ENCODE measurements at regions not wholly inside any gene's neighbourhood (a gene's known extent, or its start where the extent isn't known, plus 50 kb on each side); places are given as distances from the start of the nearest gene placed in this dataset.

DNA sequence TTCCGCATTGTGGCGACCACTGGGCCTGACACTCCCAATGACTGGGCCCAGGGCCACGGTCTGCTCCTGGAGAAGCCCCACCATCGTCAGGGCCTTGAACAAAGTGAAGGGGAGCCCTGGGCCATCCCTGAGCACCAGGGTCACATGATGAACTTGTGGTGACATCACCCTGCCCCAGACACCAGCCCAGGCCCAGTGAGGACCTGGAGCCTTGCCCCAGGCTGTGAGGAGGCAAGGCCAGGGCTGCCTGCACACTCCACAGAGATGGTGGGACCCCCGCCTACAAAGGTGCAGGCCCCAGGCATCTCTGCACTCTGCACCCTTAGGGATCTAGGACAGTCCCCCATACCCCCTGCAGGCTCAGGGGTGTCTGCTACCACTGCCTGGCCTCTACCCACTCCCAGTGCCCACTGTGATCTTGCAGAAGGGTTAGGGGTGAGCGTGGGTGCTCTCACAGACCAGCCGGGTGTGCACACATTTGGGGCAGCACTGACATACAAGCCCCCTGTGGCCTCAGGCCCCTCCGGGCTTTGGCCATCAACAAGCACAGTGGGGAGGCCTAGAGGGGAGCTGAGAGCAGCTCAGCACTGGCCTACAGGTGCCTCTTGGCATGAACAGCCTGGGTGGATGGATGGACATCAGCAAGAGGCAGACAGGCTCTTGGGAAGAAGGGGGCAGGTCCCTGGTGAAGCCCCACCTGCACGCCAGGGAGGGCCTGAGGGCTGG is 624.0 kb upstream of the LRRTM4 start:
- TF ChIP-seq CTCF (conservative IDR thresholded peaks at IDR 0.05; ENCODE audit: low read depth, low read length) (no peak), EZH2 (IDR thresholded peaks at IDR 0.05; ENCODE audit: borderline replicate concordance, low read depth, low read length, poor library complexity, severe bottlenecking) (no peak)
- Histone ChIP-seq H3K9me3 (ENCODE audit: low read depth, low read length, poor library complexity, severe bottlenecking) (no peaks in the 10 kb centered on the region), H3K36me3 (ENCODE audit: insufficient read depth, low read length, poor library complexity, severe bottlenecking) (no peaks in the 10 kb centered on the region), H3K4me1 (ENCODE audit: insufficient read depth, low read length, poor library complexity, severe bottlenecking) (no peaks in the 10 kb centered on the region), H3K27ac (ENCODE audit: low read depth, low read length, poor library complexity, severe bottlenecking) (no peak overlapping the region), H3K27me3 (replicated peaks; ENCODE audit: insufficient read depth, low read depth, low read length, poor library complexity) (no peaks in the 10 kb centered on the region), H3K4me3 (ENCODE audit: low read depth, low read length, poor library complexity, severe bottlenecking) (no peak overlapping the region)
- DNase-seq (ENCODE audit: low spot score) = no peak
- ChIA-PET POLR2A (ENCODE audit: low non-redundant PET) (no interaction called here), CTCF (no interaction called here)
- no TSS peak for BruUV-seq (replicated peaks)
- intact Hi-C loops (cut with micrococcal nuclease; ENCODE audit: unreplicated experiment) = no loop called here

DNA sequence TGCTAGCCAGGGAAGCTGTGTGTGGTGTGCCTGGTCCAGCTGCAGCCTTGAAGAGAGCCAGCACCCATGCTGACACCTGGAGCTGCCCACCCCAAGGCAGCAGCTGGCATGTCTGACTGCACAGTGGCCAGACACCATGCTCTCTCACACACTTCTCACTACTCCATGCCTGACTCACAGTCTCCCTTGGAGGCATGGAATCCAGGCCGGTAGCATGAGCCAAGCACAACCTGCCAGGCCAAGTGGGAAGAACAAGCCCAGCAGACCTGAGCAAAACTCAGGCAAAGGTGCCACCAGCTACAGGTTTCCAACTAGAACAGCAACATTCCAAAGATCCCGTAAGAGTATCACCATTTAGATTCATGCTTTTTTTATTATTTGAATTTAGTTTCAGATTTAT is 625.3 kb upstream of the LRRTM4 start:
- H3K9me3 ChIP-seq (ENCODE audit: low read depth, low read length, poor library complexity, severe bottlenecking) = no peaks in the 10 kb centered on the region
- no peaks in the 10 kb centered on the region for H3K27me3 ChIP-seq (replicated peaks; ENCODE audit: insufficient read depth, low read depth, low read length, poor library complexity)
- CTCF ChIA-PET = no interaction called here
- intact Hi-C loops (cut with micrococcal nuclease; ENCODE audit: unreplicated experiment) = no loop called here
- H3K27ac ChIP-seq (ENCODE audit: low read depth, low read length, poor library complexity, severe bottlenecking) = no peak overlapping the region
- no peak overlapping the region for H3K4me3 ChIP-seq (ENCODE audit: low read depth, low read length, poor library complexity, severe bottlenecking)
- no peaks in the 10 kb centered on the region for H3K36me3 ChIP-seq (ENCODE audit: insufficient read depth, low read length, poor library complexity, severe bottlenecking)
- no peak for TF ChIP-seq EZH2 (IDR thresholded peaks at IDR 0.05; ENCODE audit: borderline replicate concordance, low read depth, low read length, poor library complexity, severe bottlenecking)
- TF ChIP-seq CTCF (conservative IDR thresholded peaks at IDR 0.05; ENCODE audit: low read depth, low read length) = no peak
- no peak for DNase-seq (ENCODE audit: low spot score)
- POLR2A ChIA-PET (ENCODE audit: low non-redundant PET) = no interaction called here
- no peaks in the 10 kb centered on the region for H3K4me1 ChIP-seq (ENCODE audit: insufficient read depth, low read length, poor library complexity, severe bottlenecking)
- no TSS peak for BruUV-seq (replicated peaks)

DNA sequence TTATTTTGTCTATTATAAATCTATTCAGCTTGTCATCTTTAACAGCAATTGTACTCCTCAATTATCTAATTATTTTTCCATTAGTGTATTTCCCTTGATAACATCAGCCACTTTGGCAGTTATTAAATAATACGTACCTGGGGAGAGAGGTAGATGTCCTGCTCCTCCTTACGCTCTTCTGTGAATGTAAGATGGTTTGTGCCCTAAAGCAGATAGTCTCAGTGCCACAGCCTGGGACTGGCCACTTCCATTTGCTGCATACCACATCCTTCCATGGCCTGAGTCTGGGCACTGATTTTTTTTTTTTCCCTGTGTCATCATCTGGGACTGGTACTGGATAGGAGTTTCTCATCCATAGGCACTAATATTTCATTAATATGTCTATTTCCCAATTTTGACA is 632.4 kb upstream of the LRRTM4 start:
- ChIA-PET POLR2A (ENCODE audit: low non-redundant PET) (no interaction called here), CTCF (no interaction called here)
- no peaks in the 10 kb centered on the region for H3K4me1 ChIP-seq (ENCODE audit: insufficient read depth, low read length, poor library complexity, severe bottlenecking)
- no peak overlapping the region for H3K27ac ChIP-seq (ENCODE audit: low read depth, low read length, poor library complexity, severe bottlenecking)
- no peaks in the 10 kb centered on the region for H3K27me3 ChIP-seq (replicated peaks; ENCODE audit: insufficient read depth, low read depth, low read length, poor library complexity)
- H3K9me3 ChIP-seq (ENCODE audit: low read depth, low read length, poor library complexity, severe bottlenecking) = no peaks in the 10 kb centered on the region
- intact Hi-C loops (cut with micrococcal nuclease; ENCODE audit: unreplicated experiment) = no loop called here
- no peak for DNase-seq (ENCODE audit: low spot score)
- no peaks in the 10 kb centered on the region for H3K36me3 ChIP-seq (ENCODE audit: insufficient read depth, low read length, poor library complexity, severe bottlenecking)
- H3K4me3 ChIP-seq (ENCODE audit: low read depth, low read length, poor library complexity, severe bottlenecking) = no peak overlapping the region
- TF ChIP-seq EZH2 (IDR thresholded peaks at IDR 0.05; ENCODE audit: borderline replicate concordance, low read depth, low read length, poor library complexity, severe bottlenecking) (no peak), CTCF (conservative IDR thresholded peaks at IDR 0.05; ENCODE audit: low read depth, low read length) (no peak)
- BruUV-seq (replicated peaks) = no TSS peak

Data from A673 (cell line).